A549 (cell line): ENCODE measurements at regions not wholly inside any gene's neighbourhood (a gene's known extent, or its start where the extent isn't known, plus 50 kb on each side); places are given as distances from the start of the nearest gene placed in this dataset.

ENCODE experiments used
- ATAC-seq, 2 experiments: fragments of 200-7000 bp in 1 of 2; fragments of >200 bp in 1 of 2; cut with Nextera tagmentation in 1 of 2; cut with Tn5 transposase in 1 of 2; 3 replicates each; pipeline versions ENCODE4 v1.8.0 to v1.9.1; 2018 to 2020; ENCODE audit warnings: mild to moderate bottlenecking in 1 of 2, moderate library complexity in 1 of 2
- CTCF ChIA-PET: fragments of 300-600 bp; sonication (Branson Sonifier 250); formaldehyde crosslinking; extraction: SDS; loops from one replicate; lab custom pipeline; 2021; ENCODE audit warnings: antibody characterized with exemption, inconsistent platforms; lab: Yijun Ruan, JAX
- POLR2A ChIA-PET: fragments of 350-600 bp; formaldehyde crosslinking; extraction: SDS; loops from one replicate; lab custom pipeline; 2021; ENCODE audit warnings: antibody characterized with exemption, inconsistent platforms; lab: Yijun Ruan, JAX
- DNase-seq, 2 experiments: peaks; one replicate each; pipeline versions ENCODE4 v3.0.0 to v3.0.0-alpha.2; 2011 to 2016; ENCODE audit warnings: low read depth in 1 of 2, low spot score in 1 of 2
- FAIRE-seq: peaks from 2 replicates; lab custom pipeline; 2011; peaks lifted over from hg19 to GRCh38; lab: Jason Lieb, UNC
- H3K27ac ChIP-seq, 2 experiments: fragments of >200 bp; sonication (Bioruptor Twin); formaldehyde crosslinking; 3 replicates each; pipeline ENCODE4 v1.5.1; 2016 to 2017
- H3K4me1 ChIP-seq: fragments of >200 bp; sonication (Bioruptor Twin); formaldehyde crosslinking; 3 replicates; pipeline ENCODE4 v1.6.1; 2016
- H3K4me2 ChIP-seq: fragments of >200 bp; sonication (Bioruptor Twin); formaldehyde crosslinking; 3 replicates; pipeline ENCODE4 v1.6.1; 2016
- H3K4me3 ChIP-seq: fragments of >200 bp; sonication (Bioruptor Twin); formaldehyde crosslinking; 3 replicates; pipeline ENCODE4 v1.5.1; 2016
- H3K9me3 ChIP-seq: fragments of >200 bp; sonication (Bioruptor Twin); formaldehyde crosslinking; 3 replicates; pipeline ENCODE4 v1.6.1; 2016
- BHLHE40 ChIP-seq: IDR thresholded peaks from 2 replicates; pipeline ENCODE4 v1.6.1; 2012; ENCODE audit warnings: low read depth, low read length, inconsistent platforms
- CBX8 ChIP-seq: fragments of 200-600 bp; sonication (generic); IDR thresholded peaks from 2 replicates; pipeline ENCODE4 v1.6.1; 2016
- CEBPB ChIP-seq, 2 experiments: fragments of >200 bp in 1 of 2; sonication (Bioruptor Twin) in 1 of 2; formaldehyde crosslinking in 1 of 2; IDR thresholded peaks; 2 replicates each; pipeline ENCODE4 v1.6.1; 2012 to 2016
- CHD4 ChIP-seq: fragments of 200-600 bp; sonication (generic); IDR thresholded peaks from 2 replicates; pipeline ENCODE4 v1.6.1; 2016; ENCODE audit warnings: antibody characterized with exemption, mild to moderate bottlenecking, borderline replicate concordance
- EHF ChIP-seq: fragments of 250-450 bp; sonication (Bioruptor Pico); IDR thresholded peaks from 2 replicates; pipeline ENCODE4 v1.5.0; 2020; ENCODE audit warnings: mild to moderate bottlenecking
- EHMT2 ChIP-seq: fragments of 200-600 bp; sonication (generic); IDR thresholded peaks from 2 replicates; pipeline ENCODE4 v1.6.1; 2016; ENCODE audit warnings: antibody characterized with exemption, low read depth, mild to moderate bottlenecking, moderate library complexity
- FOSB ChIP-seq: fragments of 250-450 bp; sonication (Bioruptor Pico); IDR thresholded peaks from 2 replicates; pipeline ENCODE4 v1.5.0; 2020; ENCODE audit warnings: mild to moderate bottlenecking, moderate library complexity
- FOSL2 ChIP-seq, 2 experiments: fragments of 450-650 bp in 1 of 2; fragments of >200 bp in 1 of 2; sonication (Bioruptor Twin) in 1 of 2; formaldehyde crosslinking; IDR thresholded peaks; 2 replicates each; pipeline versions ENCODE4 v1.5.0 to v1.6.1; 2016 to 2020; ENCODE audit warnings: mild to moderate bottlenecking in 1 of 2, moderate library complexity in 1 of 2
- HEYL ChIP-seq: fragments of 250-450 bp; sonication (Bioruptor Pico); IDR thresholded peaks from 2 replicates; pipeline ENCODE4 v1.8.0; 2021; ENCODE audit warnings: mild to moderate bottlenecking, moderate library complexity
- KDM1A ChIP-seq: fragments of 200-600 bp; sonication (generic); IDR thresholded peaks from 2 replicates; pipeline ENCODE4 v1.6.1; 2016; ENCODE audit warnings: low read depth, mild to moderate bottlenecking
- KDM5A ChIP-seq: fragments of 200-600 bp; sonication (generic); IDR thresholded peaks from 2 replicates; pipeline ENCODE4 v1.6.1; 2016; ENCODE audit warnings: antibody characterized with exemption, mild to moderate bottlenecking
- MAFK ChIP-seq: fragments of 450-650 bp; IDR thresholded peaks from 2 replicates; pipeline ENCODE4 v1.6.1; 2014; ENCODE audit not compliant: partially characterized antibody
- NFE2L2 ChIP-seq: fragments of 150-350 bp; conservative IDR thresholded peaks from 2 replicates; pipeline ENCODE4 v1.6.1; 2014; ENCODE audit warnings: low read length
- PBX3 ChIP-seq: IDR thresholded peaks from 2 replicates; pipeline ENCODE4 v1.6.1; 2012
- PHF8 ChIP-seq: fragments of 200-600 bp; sonication (generic); IDR thresholded peaks from 2 replicates; pipeline ENCODE4 v1.6.1; 2016; ENCODE audit warnings: low read depth, mild to moderate bottlenecking, antibody characterized with exemption, moderate library complexity, borderline replicate concordance
- POLR2A ChIP-seq: IDR thresholded peaks from 2 replicates; pipeline ENCODE4 v1.6.1; 2012; ENCODE audit warnings: mild to moderate bottlenecking, low read length
- RARB ChIP-seq: fragments of 250-450 bp; sonication (Bioruptor Pico); IDR thresholded peaks from 2 replicates; pipeline ENCODE4 v1.8.0; 2021; ENCODE audit warnings: mild to moderate bottlenecking, moderate library complexity
- RCOR1 ChIP-seq: fragments of 150-350 bp; IDR thresholded peaks from 2 replicates; pipeline ENCODE4 v1.6.1; 2014; ENCODE audit warnings: antibody characterized with exemption, low read length, low read depth
- RFX5 ChIP-seq: fragments of 450-650 bp; IDR thresholded peaks from 2 replicates; pipeline ENCODE4 v1.7.1; 2014; ENCODE audit warnings: antibody characterized with exemption, mild to moderate bottlenecking, moderate library complexity
- RNF2 ChIP-seq: fragments of 200-600 bp; sonication (generic); IDR thresholded peaks from 2 replicates; pipeline ENCODE4 v1.6.1; 2016; ENCODE audit warnings: low read depth, mild to moderate bottlenecking, antibody characterized with exemption, moderate library complexity, borderline replicate concordance
- SMC3 ChIP-seq: fragments of >200 bp; sonication (Bioruptor Twin); formaldehyde crosslinking; IDR thresholded peaks from 3 replicates; pipeline ENCODE4 v1.6.1; 2018; ENCODE audit warnings: inconsistent platforms
- TFCP2L1 ChIP-seq: fragments of 250-450 bp; sonication (Bioruptor Pico); IDR thresholded peaks from 2 replicates; pipeline ENCODE4 v1.5.0; 2021; ENCODE audit warnings: mild to moderate bottlenecking
- USF2 ChIP-seq: fragments of 450-650 bp; IDR thresholded peaks from 2 replicates; pipeline ENCODE4 v1.6.1; 2014; ENCODE audit warnings: antibody characterized with exemption
- ZSCAN20 ChIP-seq: fragments of 250-450 bp; sonication (Bioruptor Pico); IDR thresholded peaks from 2 replicates; pipeline ENCODE4 v1.8.0; 2022; ENCODE audit warnings: mild to moderate bottlenecking, moderate library complexity
- WGBS: methylation state at CpG from one replicate; pipeline ENCODE4 v1.1.6; 2017; ENCODE audit errors: missing lambda C conversion rate; 5-methylcytosine and 5-hydroxymethylcytosine counted together
- TF ChIP-seq, protein P1 (sequence below): IDR thresholded peaks from 2 replicates; pipeline ENCODE4 v1.6.1; 2012; ENCODE audit warnings: low read depth, borderline replicate concordance

GRCh38 chr4:81526706-81527105 is 55.0 kb upstream of the RASGEF1B start:
- H3K27ac ChIP-seq: no peak overlapping the region
- ATAC-seq (no peak), DNase-seq (no peak), FAIRE-seq (no peak)
- ChIA-PET CTCF (no interaction called here), POLR2A (no interaction called here)
- H3K4me1 ChIP-seq: no peaks in the 10 kb centered on the region
- no peak overlapping the region for H3K4me2 ChIP-seq
- TF ChIP-seq MAFK (no peak), SMC3 (no peak), PHF8 (no peak), TFCP2L1 (no peak), CBX8 (no peak), KDM5A (no peak), CEBPB (IDR thresholded peaks at IDR 0.05) (no peak), RCOR1 (no peak), POLR2A (no peak), ZSCAN20 (no peak), HEYL (CRISPR knock-in tag) (no peak)
- TF ChIP-seq, protein P1, sequence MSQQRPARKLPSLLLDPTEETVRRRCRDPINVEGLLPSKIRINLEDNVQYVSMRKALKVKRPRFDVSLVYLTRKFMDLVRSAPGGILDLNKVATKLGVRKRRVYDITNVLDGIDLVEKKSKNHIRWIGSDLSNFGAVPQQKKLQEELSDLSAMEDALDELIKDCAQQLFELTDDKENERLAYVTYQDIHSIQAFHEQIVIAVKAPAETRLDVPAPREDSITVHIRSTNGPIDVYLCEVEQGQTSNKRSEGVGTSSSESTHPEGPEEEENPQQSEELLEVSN: no peak
- no peaks in the 10 kb centered on the region for H3K9me3 ChIP-seq
- H3K4me3 ChIP-seq: no peak overlapping the region
- WGBS: 12% methylated on average over 2 of the region's 2 CpGs

DNA sequence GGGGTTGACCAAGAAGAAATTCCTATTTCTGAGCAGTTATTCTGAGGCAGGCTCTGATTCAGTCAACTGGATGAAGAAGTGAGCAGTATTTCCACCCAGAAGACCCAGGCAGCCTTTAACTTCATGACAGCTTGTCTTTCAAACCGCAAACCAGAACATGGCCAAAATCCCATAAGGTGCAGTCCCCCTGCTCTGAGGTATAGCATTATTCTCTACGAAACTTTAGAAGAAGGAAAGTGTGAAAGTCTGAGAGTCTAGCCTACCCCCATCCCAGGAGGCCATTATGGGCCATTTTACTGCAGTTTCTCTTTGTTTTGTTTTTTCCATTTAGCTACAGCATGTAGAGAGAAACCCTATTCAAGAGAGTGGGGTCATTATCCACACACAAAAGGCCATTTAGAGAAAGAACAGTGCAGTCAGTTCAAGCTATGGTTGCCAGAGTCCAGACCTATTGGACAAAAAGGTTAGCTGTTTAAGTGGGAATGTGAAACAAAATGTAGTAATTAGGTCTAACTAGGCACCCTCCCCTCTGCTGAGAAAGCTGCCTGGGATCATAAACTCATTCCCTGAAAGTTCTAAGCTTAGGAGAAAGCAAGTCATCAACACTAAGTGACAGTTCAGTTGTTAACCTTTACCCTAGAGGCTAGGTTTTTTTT is 52.1 kb upstream of the RASGEF1B start:
- H3K9me3 ChIP-seq: no peaks in the 10 kb centered on the region
- WGBS: 52% methylated on average over 2 of the region's 2 CpGs
- POLR2A ChIA-PET: no interaction called here
- no peak for ATAC-seq
- no peak for FAIRE-seq
- no peak overlapping the region for H3K4me2 ChIP-seq
- no peak for TF ChIP-seq RCOR1
- no peak for TF ChIP-seq CBX8
- TF ChIP-seq POLR2A: no peak
- no peak for TF ChIP-seq USF2
- no peak for TF ChIP-seq FOSB (CRISPR knock-in tag)
- TF ChIP-seq FOSL2 (IDR thresholded peaks at IDR 0.05): no peak
- no peak for TF ChIP-seq FOSL2 (CRISPR knock-in tag; IDR thresholded peaks at IDR 0.05)
- no peak for TF ChIP-seq NFE2L2
- no peak for TF ChIP-seq RNF2
- TF ChIP-seq RARB (CRISPR knock-in tag): no peak
- TF ChIP-seq RFX5: no peak
- no peak for TF ChIP-seq EHMT2
- no peak for TF ChIP-seq CHD4
- TF ChIP-seq PBX3: no peak
- no peak for TF ChIP-seq PHF8
- no peak for TF ChIP-seq EHF (CRISPR knock-in tag)
- TF ChIP-seq BHLHE40: no peak
- TF ChIP-seq SMC3: no peak
- TF ChIP-seq KDM1A: no peak
- TF ChIP-seq, all 56 proteins: peak for 0
- no peak overlapping the region for H3K4me3 ChIP-seq
- H3K27ac ChIP-seq: no peak overlapping the region
- H3K4me1 ChIP-seq: no peaks in the 10 kb centered on the region
- CTCF ChIA-PET: no interaction called here
- DNase-seq: no peak
